Adrenal gland (tissue), 9 donors: ENCODE measurements at regions not wholly inside any gene's neighbourhood (a gene's known extent, or its start where the extent isn't known, plus 50 kb on each side); places are given as distances from the start of the nearest gene placed in this dataset.
A peak's percentile ranks its signal among the peaks of the same experiment; 100 is the strongest.

ENCODE experiments used
- DNase-seq, 7 donors: peaks; one replicate each; pipeline ENCODE4 v3.0.0-alpha.2; 2019 to 2020
- H3K27ac ChIP-seq, 5 donors: fragments of 200-600 bp; sonication (generic) in 4 of 5; 1 replicate in 3 of 5; 2 replicates in 2 of 5; pipeline versions ENCODE4 v1.5.1 to v1.8.0; 2016 to 2020; ENCODE audit warnings: mild to moderate bottlenecking in 1 of 5
- H3K27me3 ChIP-seq: fragments of 200-600 bp; 2 replicates; pipeline ENCODE4 v1.8.0; 2021
- H3K36me3 ChIP-seq, 2 donors: fragments of 200-600 bp; replicated peaks in 1 of 2; 1 replicate in 1 of 2; 2 replicates in 1 of 2; pipeline versions ENCODE4 v1.5.1 to v1.8.0; 2018 to 2022
- H3K4me1 ChIP-seq, 2 donors: fragments of 200-600 bp; replicated peaks in 1 of 2; 1 replicate in 1 of 2; 2 replicates in 1 of 2; pipeline versions ENCODE4 v1.5.1 to v1.8.0; 2018 to 2021
- H3K4me3 ChIP-seq, 4 donors: fragments of 200-600 bp; sonication (generic) in 3 of 4; one replicate each; pipeline ENCODE4 v1.5.1; 2016 to 2018
- H3K9me3 ChIP-seq, 3 donors: fragments of 200-600 bp; sonication (generic) in 1 of 3; replicated peaks in 1 of 3; 1 replicate in 2 of 3; 2 replicates in 1 of 3; pipeline versions ENCODE4 v1.5.1 to v1.8.0; 2016 to 2021
- POLR2A ChIP-seq, 2 donors: fragments of 450-650 bp; IDR thresholded peaks; one replicate each; pipeline ENCODE4 v1.6.1; 2017; ENCODE audit warnings: antibody characterized with exemption in 2 of 2, mild to moderate bottlenecking in 2 of 2, moderate library complexity in 1 of 2
- WGBS, 4 donors: extraction: QIAGEN DNeasy Blood & Tissue Kit in 2 of 4; methylation state at CpG; one replicate each; pipeline versions ENCODE4 v1.1.5 to v1.1.7; 2013 to 2017; 5-methylcytosine and 5-hydroxymethylcytosine counted together
- intact Hi-C, 2 donors: fragments of 100-400 bp; cut with DNase I; formaldehyde crosslinking; loops; one replicate each; pipeline versions ENCODE4 v1.14.1 to v1.15.0; 2022 to 2023
- TF ChIP-seq, protein P1 (sequence below), 6 experiments: fragments of 450-650 bp in 4 of 6; fragments of 200-600 bp in 2 of 6; sonication (generic) in 1 of 6; IDR thresholded peaks; 1 replicate in 5 of 6; 2 replicates in 1 of 6; pipeline versions ENCODE4 v1.5.1 to v1.8.0; 2016 to 2021; ENCODE audit warnings: antibody characterized with exemption in 6 of 6, mild to moderate bottlenecking in 2 of 6, moderate library complexity in 1 of 6
- donor health status: healthy with polysubstance abuse.
- donor health status: Bipolar disorder and iron deficiency.
- donor health status: DM: yes; HTN: yes; CAD: no.
- donor health status: DM: no; HTN: no; CAD: no.
- donor health status: DM: no; HTN: no; CAD: no.

DNA sequence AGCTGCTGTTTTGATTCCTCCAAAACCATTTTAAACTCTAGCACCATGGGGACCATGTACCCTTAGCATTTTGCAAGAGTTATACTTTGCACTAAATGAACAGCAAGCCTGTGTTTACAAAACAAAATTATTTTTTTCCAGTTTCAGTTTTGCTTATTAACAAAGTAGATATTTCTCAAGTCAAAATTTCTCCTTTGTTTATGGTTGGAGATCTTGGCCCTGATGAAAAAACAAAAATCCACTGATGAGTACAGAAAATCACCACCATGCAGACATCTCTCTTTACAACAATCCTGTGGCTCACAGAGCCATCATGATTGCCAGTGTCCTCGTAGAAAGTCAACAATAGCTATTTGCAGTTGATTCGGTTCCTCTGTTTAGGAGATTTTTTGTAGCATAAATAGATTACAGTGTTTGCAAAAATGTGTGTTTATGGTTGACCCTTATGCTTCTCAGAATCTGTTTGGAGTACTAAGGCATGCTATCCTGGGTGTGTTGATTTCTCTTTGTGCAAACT lies 201.1 kb upstream of the NUDT4 start:
- no peak for DNase-seq
- Histone ChIP-seq H3K9me3 (no peaks in the 10 kb centered on the region), H3K27me3 (no peaks in the 10 kb centered on the region), H3K36me3 (no peaks in the 10 kb centered on the region), H3K4me1 (peaks cover 37 to 42% of the 10 kb centered on the region in 2 donors), H3K4me3 (no peak overlapping the region), H3K27ac (peak overlapping the region; percentile 28 to 83 (median 71))
- intact Hi-C loops = no loop called here
- 32 to 50% (median 45%) methylated on average over 2 of the region's 2 CpGs for whole genome bisulfite sequencing, 4 donors
- TF ChIP-seq POLR2A (IDR thresholded peaks at IDR 0.05) = no peak
- TF ChIP-seq, protein P1, sequence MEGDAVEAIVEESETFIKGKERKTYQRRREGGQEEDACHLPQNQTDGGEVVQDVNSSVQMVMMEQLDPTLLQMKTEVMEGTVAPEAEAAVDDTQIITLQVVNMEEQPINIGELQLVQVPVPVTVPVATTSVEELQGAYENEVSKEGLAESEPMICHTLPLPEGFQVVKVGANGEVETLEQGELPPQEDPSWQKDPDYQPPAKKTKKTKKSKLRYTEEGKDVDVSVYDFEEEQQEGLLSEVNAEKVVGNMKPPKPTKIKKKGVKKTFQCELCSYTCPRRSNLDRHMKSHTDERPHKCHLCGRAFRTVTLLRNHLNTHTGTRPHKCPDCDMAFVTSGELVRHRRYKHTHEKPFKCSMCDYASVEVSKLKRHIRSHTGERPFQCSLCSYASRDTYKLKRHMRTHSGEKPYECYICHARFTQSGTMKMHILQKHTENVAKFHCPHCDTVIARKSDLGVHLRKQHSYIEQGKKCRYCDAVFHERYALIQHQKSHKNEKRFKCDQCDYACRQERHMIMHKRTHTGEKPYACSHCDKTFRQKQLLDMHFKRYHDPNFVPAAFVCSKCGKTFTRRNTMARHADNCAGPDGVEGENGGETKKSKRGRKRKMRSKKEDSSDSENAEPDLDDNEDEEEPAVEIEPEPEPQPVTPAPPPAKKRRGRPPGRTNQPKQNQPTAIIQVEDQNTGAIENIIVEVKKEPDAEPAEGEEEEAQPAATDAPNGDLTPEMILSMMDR (IDR thresholded peaks at IDR 0.05) = no peak

DNA sequence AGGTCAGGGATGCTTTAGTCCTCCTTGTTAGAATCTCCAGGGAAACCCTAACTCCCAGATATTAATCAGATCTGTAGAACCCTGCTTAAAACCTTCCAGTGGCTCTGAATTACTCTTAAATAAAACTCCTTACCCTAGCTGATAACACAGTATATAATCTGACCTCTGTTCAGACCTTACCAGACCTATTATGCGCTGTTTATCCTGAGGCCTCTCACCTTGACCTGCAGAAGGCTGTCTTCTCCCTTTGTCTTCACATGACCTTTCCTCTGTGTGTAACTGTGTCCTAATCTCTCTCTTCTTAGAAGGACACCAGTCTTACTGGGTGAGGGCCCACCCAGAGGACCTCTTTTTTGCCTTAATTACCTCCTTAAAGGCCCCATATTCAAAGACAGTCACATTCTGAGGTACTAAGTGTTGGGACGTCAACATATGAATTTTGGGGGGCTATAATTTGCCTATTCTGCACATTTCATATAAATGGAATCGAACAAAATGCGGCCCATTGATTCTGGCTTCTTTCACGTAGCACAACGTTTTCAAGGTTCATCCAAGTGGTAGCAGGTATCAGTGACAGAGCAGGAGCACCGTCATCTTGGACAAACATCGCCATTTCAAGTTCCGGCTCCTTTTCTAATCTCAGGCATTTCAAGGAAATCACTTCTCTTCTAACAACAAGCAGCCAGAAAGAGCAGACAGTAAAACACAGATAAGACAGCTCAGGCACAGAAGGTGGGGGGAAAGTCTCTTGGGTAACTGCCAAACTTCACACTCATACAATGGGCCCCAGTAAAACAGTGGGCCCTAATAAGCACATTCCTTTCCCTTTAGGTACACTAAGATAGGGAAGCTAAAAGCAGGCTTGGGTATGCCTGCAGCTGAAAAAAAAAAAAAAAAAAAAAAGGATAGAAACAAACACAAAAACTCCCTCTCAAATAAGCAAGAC lies 200.2 kb upstream of the NUDT4 start:
- Histone ChIP-seq H3K27me3 (no peaks in the 10 kb centered on the region), H3K27ac (peak overlapping the region in 4 of 5 donors; percentile 41 to 83 (median 75)), H3K4me1 (peaks cover 37 to 42% of the 10 kb centered on the region in 2 donors), H3K9me3 (no peaks in the 10 kb centered on the region), H3K4me3 (no peak overlapping the region), H3K36me3 (no peaks in the 10 kb centered on the region)
- DNase-seq = peak in 2 of 7 donors; percentile 28 to 29
- WGBS, 4 donors = 66 to 79% (median 67%) methylated on average over 9 of the region's 9 CpGs
- TF ChIP-seq, protein P1 (IDR thresholded peaks at IDR 0.05) = no peak
- intact Hi-C loops = no loop called here

DNA sequence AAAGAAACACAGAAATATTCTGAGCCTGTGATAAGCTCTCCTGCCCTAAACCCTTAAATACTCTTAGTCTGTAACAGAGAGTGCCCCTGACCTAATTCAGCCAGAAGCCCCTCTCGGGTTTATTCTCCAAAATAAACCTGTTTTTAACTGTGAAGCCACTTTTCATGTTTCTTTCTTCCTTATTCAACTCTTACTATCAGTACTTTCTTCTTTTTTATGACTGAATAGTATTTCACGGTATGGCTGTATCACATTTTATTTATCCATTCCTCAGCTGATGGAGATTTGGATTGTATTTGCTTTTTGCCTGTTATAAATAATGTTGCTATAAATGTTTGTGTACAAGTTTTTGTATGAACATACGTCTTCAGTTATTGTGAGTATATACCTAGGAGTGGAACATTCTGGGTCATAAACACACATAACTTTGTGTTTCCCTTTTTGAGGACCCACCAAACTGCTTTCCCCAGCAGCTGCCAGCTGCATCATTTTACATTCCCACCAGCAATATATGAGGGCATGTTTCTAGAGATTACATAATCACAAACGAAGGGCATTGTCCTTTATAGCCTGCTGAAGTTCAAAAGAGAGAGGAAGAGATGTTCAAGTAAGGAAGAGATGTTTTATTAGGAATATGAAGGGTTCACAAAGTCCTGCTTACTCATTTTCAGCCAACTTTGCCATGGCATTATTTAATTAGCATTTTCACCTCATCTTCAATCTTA lies 199.4 kb upstream of the NUDT4 start:
- Histone ChIP-seq H3K36me3 (no peaks in the 10 kb centered on the region), H3K4me3 (no peak overlapping the region), H3K9me3 (no peaks in the 10 kb centered on the region), H3K27me3 (no peaks in the 10 kb centered on the region), H3K27ac (no peak overlapping the region), H3K4me1 (peaks cover 37 to 42% of the 10 kb centered on the region in 2 donors)
- TF ChIP-seq, protein P1 (IDR thresholded peaks at IDR 0.05) = no peak
- no peak for TF ChIP-seq POLR2A (IDR thresholded peaks at IDR 0.05)
- no peak for DNase-seq
- intact Hi-C loops = no loop called here
- WGBS, 4 donors = 67 to 73% (median 69%) methylated on average over 4 of the region's 4 CpGs

DNA sequence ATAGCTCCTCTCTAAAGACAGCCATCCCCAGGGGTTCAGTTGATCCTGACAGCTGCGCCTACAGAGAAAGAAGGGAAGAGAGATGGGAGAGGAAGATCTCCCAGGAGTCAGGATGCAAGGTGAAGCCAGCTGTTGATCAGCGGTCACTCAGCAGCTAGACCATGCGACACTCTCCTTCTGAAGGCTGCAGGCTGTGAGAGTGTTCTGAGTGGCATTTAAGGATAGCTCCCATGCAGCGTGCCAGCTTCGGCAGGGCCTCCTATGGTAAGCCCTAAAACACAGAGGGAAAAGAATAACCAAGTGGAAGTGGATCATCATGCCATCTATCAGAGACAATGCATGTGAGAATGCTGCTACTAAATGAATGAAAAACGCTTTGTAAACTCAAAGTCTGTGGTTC lies 197.9 kb upstream of the NUDT4 start:
- no peak for DNase-seq
- TF ChIP-seq, protein P1 (IDR thresholded peaks at IDR 0.05) = no peak
- no peak for TF ChIP-seq POLR2A (IDR thresholded peaks at IDR 0.05)
- Histone ChIP-seq H3K27ac (no peak overlapping the region), H3K27me3 (no peaks in the 10 kb centered on the region), H3K4me3 (no peak overlapping the region), H3K36me3 (no peaks in the 10 kb centered on the region), H3K9me3 (no peaks in the 10 kb centered on the region), H3K4me1 (peaks cover 32 to 40% of the 10 kb centered on the region in 2 donors)
- intact Hi-C loops = no loop called here
- 92 to 99% (median 96%) methylated on average over 6 of the region's 6 CpGs for WGBS, 4 donors
